Stimulated activated naive B cell treated with anti-CD40 and anti-IgM and Interleukin-4, amounts not matched to agents 10 μg/mL and 1 μg/mL and 100 μg/mL, for 72 hours (primary cell): ENCODE measurements at regions not wholly inside any gene's neighbourhood (a gene's known extent, or its start where the extent isn't known, plus 50 kb on each side); places are given as distances from the start of the nearest gene placed in this dataset.

Source experiments
- ATAC-seq, 2 donors: fragments of 150-1000 bp; cut with Tn5 transposase; replicated peaks; 2 replicates each; pipeline ENCODE4 v1.10.0; 2021; ENCODE audit warnings: moderate library complexity in 1 of 2
- DNase-seq: peaks from one replicate; pipeline ENCODE4 v3.0.0; 2021
- H3K27ac Mint-ChIP-seq: one replicate; pipeline ENCODE4 v1.8.0; 2022; ENCODE audit warnings: mild to moderate bottlenecking, mixed read lengths
- H3K27me3 Mint-ChIP-seq, 2 donors: one replicate each; pipeline ENCODE4 v1.8.0; 2022; ENCODE audit warnings: mixed read lengths in 2 of 2
- H3K36me3 Mint-ChIP-seq, 2 donors: one replicate each; pipeline ENCODE4 v1.8.0; 2022; ENCODE audit warnings: mixed read lengths in 2 of 2, mild to moderate bottlenecking in 1 of 2
- H3K4me1 Mint-ChIP-seq, 2 donors: one replicate each; pipeline ENCODE4 v1.8.0; 2022; ENCODE audit warnings: mixed read lengths in 2 of 2, mild to moderate bottlenecking in 1 of 2
- H3K4me3 Mint-ChIP-seq, 2 donors: one replicate each; pipeline ENCODE4 v1.8.0; 2022; ENCODE audit warnings: mild to moderate bottlenecking in 2 of 2, mixed read lengths in 2 of 2, moderate library complexity in 1 of 2
- H3K9me3 Mint-ChIP-seq, 2 donors: one replicate each; pipeline ENCODE4 v1.8.0; 2022; ENCODE audit warnings: mixed read lengths in 2 of 2, mild to moderate bottlenecking in 1 of 2

GRCh38 chr17:62892870-62893338 lies 73.1 kb upstream of the TANC2 start:
- Mint-ChIP-seq H3K27ac (no peak overlapping the region), H3K4me1 (no peaks in the 10 kb centered on the region), H3K9me3 (peaks cover 2 to 4% of the 10 kb centered on the region in 2 donors), H3K4me3 (no peak overlapping the region), H3K36me3 (no peaks in the 10 kb centered on the region), H3K27me3 (peaks cover 1 to 6% of the 10 kb centered on the region in 2 donors)
- ATAC-seq (peak; percentile 57 to 70), DNase-seq (no peak)

- no peak overlapping the region for H3K27ac Mint-ChIP-seq
- DNase-seq (no peak), ATAC-seq (no peak)
- peaks cover 4 to 6% of the 10 kb centered on the region in 2 donors for H3K9me3 Mint-ChIP-seq
- H3K4me3 Mint-ChIP-seq: no peak overlapping the region
- H3K27me3 Mint-ChIP-seq: peaks cover 0 to 3% of the 10 kb centered on the region in 2 donors
- H3K4me1 Mint-ChIP-seq: no peaks in the 10 kb centered on the region
- no peaks in the 10 kb centered on the region for H3K36me3 Mint-ChIP-seq
Observed at GRCh38 chr17:62892061-62892675, 73.9 kb upstream of the TANC2 start.

GRCh38 chr17:62891659-62892058 lies 74.4 kb upstream of the TANC2 start:
- Mint-ChIP-seq H3K4me1 (no peaks in the 10 kb centered on the region), H3K9me3 (peaks cover 4 to 6% of the 10 kb centered on the region in 2 donors), H3K27me3 (no peaks in the 10 kb centered on the region), H3K36me3 (no peaks in the 10 kb centered on the region), H3K27ac (no peak overlapping the region), H3K4me3 (no peak overlapping the region)
- ATAC-seq: no peak
- DNase-seq: no peak

- Mint-ChIP-seq H3K27ac (no peak overlapping the region), H3K4me1 (no peaks in the 10 kb centered on the region), H3K9me3 (peaks cover 4 to 6% of the 10 kb centered on the region in 2 donors), H3K4me3 (no peak overlapping the region), H3K27me3 (peaks cover 0 to 4% of the 10 kb centered on the region in 2 donors), H3K36me3 (no peaks in the 10 kb centered on the region)
- no peak for ATAC-seq
- no peak for DNase-seq
Observed at GRCh38 chr17:62888765-62889164, 77.3 kb upstream of the TANC2 start.

- no peaks in the 10 kb centered on the region for H3K4me1 Mint-ChIP-seq
- DNase-seq: no peak
- no peak overlapping the region for H3K27ac Mint-ChIP-seq
- peaks cover 4 to 6% of the 10 kb centered on the region in 2 donors for H3K9me3 Mint-ChIP-seq
- H3K4me3 Mint-ChIP-seq: no peak overlapping the region
- peaks cover 0 to 5% of the 10 kb centered on the region in 2 donors for H3K27me3 Mint-ChIP-seq
- no peaks in the 10 kb centered on the region for H3K36me3 Mint-ChIP-seq
- no peak for ATAC-seq
Observed at GRCh38 chr17:62888148-62888547, 77.9 kb upstream of the TANC2 start.

GRCh38 chr17:62887437-62887836 lies 78.6 kb upstream of the TANC2 start:
- peaks cover 4 to 6% of the 10 kb centered on the region in 2 donors for H3K9me3 Mint-ChIP-seq
- H3K27me3 Mint-ChIP-seq: peaks cover 0 to 8% of the 10 kb centered on the region in 2 donors
- no peak overlapping the region for H3K4me3 Mint-ChIP-seq
- H3K27ac Mint-ChIP-seq: no peak overlapping the region
- H3K4me1 Mint-ChIP-seq: no peaks in the 10 kb centered on the region
- DNase-seq (no peak), ATAC-seq (no peak)
- H3K36me3 Mint-ChIP-seq: no peaks in the 10 kb centered on the region

- no peaks in the 10 kb centered on the region for H3K4me1 Mint-ChIP-seq
- H3K36me3 Mint-ChIP-seq: no peaks in the 10 kb centered on the region
- peaks cover 0 to 13% of the 10 kb centered on the region in 2 donors for H3K27me3 Mint-ChIP-seq
- no peak overlapping the region for H3K4me3 Mint-ChIP-seq
- no peak for DNase-seq
- peaks cover 4 to 6% of the 10 kb centered on the region in 2 donors for H3K9me3 Mint-ChIP-seq
- ATAC-seq: no peak
- no peak overlapping the region for H3K27ac Mint-ChIP-seq
Observed at GRCh38 chr17:62884781-62885180, 76.7 kb upstream of the MARCHF10 start.

GRCh38 chr17:62882878-62883277 lies 74.8 kb upstream of the MARCHF10 start:
- H3K4me1 Mint-ChIP-seq: no peaks in the 10 kb centered on the region
- no peak overlapping the region for H3K27ac Mint-ChIP-seq
- no peak overlapping the region for H3K4me3 Mint-ChIP-seq
- peaks cover 0 to 22% of the 10 kb centered on the region in 2 donors for H3K27me3 Mint-ChIP-seq
- DNase-seq (no peak), ATAC-seq (no peak)
- peaks cover 1 to 2% of the 10 kb centered on the region in 2 donors for H3K9me3 Mint-ChIP-seq
- H3K36me3 Mint-ChIP-seq: no peaks in the 10 kb centered on the region

GRCh38 chr17:62882284-62882683 lies 74.2 kb upstream of the MARCHF10 start:
- ATAC-seq (no peak), DNase-seq (no peak)
- Mint-ChIP-seq H3K4me1 (no peaks in the 10 kb centered on the region), H3K36me3 (no peaks in the 10 kb centered on the region), H3K4me3 (no peak overlapping the region), H3K27ac (no peak overlapping the region), H3K9me3 (no peaks in the 10 kb centered on the region), H3K27me3 (peaks cover 0 to 22% of the 10 kb centered on the region in 2 donors)

- Mint-ChIP-seq H3K27me3 (peaks cover 4 to 30% of the 10 kb centered on the region in 2 donors), H3K4me3 (no peak overlapping the region), H3K9me3 (no peaks in the 10 kb centered on the region), H3K27ac (no peak overlapping the region), H3K36me3 (peaks cover 0 to 1% of the 10 kb centered on the region in 2 donors), H3K4me1 (no peaks in the 10 kb centered on the region)
- ATAC-seq: no peak
- no peak for DNase-seq
Observed at GRCh38 chr17:62880120-62880519, 72.0 kb upstream of the MARCHF10 start.

GRCh38 chr17:62876673-62877405 lies 68.7 kb upstream of the MARCHF10 start:
- Mint-ChIP-seq H3K4me3 (no peak overlapping the region), H3K4me1 (no peaks in the 10 kb centered on the region), H3K9me3 (no peaks in the 10 kb centered on the region), H3K27ac (no peak overlapping the region), H3K27me3 (peaks cover 12 to 33% of the 10 kb centered on the region in 2 donors), H3K36me3 (peaks cover 0 to 1% of the 10 kb centered on the region in 2 donors)
- no peak for DNase-seq
- no peak for ATAC-seq

- peaks cover 12 to 31% of the 10 kb centered on the region in 2 donors for H3K27me3 Mint-ChIP-seq
- DNase-seq: no peak
- H3K36me3 Mint-ChIP-seq: peaks cover 0 to 1% of the 10 kb centered on the region in 2 donors
- no peak overlapping the region for H3K27ac Mint-ChIP-seq
- no peaks in the 10 kb centered on the region for H3K4me1 Mint-ChIP-seq
- no peak for ATAC-seq
- no peaks in the 10 kb centered on the region for H3K9me3 Mint-ChIP-seq
- H3K4me3 Mint-ChIP-seq: no peak overlapping the region
Observed at GRCh38 chr17:62876063-62876462, 67.9 kb upstream of the MARCHF10 start.

- H3K27me3 Mint-ChIP-seq: peaks cover 12 to 27% of the 10 kb centered on the region in 2 donors
- ATAC-seq (no peak), DNase-seq (no peak)
- H3K9me3 Mint-ChIP-seq: no peaks in the 10 kb centered on the region
- H3K4me3 Mint-ChIP-seq: no peak overlapping the region
- peaks cover 0 to 1% of the 10 kb centered on the region in 2 donors for H3K36me3 Mint-ChIP-seq
- H3K27ac Mint-ChIP-seq: no peak overlapping the region
- H3K4me1 Mint-ChIP-seq: no peaks in the 10 kb centered on the region
Observed at GRCh38 chr17:62875296-62875695, 67.2 kb upstream of the MARCHF10 start.

- no peak overlapping the region for H3K27ac Mint-ChIP-seq
- H3K27me3 Mint-ChIP-seq: peaks cover 28 to 33% of the 10 kb centered on the region in 2 donors
- ATAC-seq (no peak), DNase-seq (no peak)
- peaks cover 0 to 1% of the 10 kb centered on the region in 2 donors for H3K36me3 Mint-ChIP-seq
- H3K4me1 Mint-ChIP-seq: no peaks in the 10 kb centered on the region
- H3K4me3 Mint-ChIP-seq: no peak overlapping the region
- no peaks in the 10 kb centered on the region for H3K9me3 Mint-ChIP-seq
Observed at GRCh38 chr17:62871291-62871690, 63.2 kb upstream of the MARCHF10 start.

GRCh38 chr17:62870552-62870971 lies 62.4 kb upstream of the MARCHF10 start:
- DNase-seq (no peak), ATAC-seq (no peak)
- Mint-ChIP-seq H3K27ac (no peak overlapping the region), H3K27me3 (peaks cover 28 to 31% of the 10 kb centered on the region in 2 donors), H3K4me1 (no peaks in the 10 kb centered on the region), H3K36me3 (peaks cover 0 to 1% of the 10 kb centered on the region in 2 donors), H3K9me3 (no peaks in the 10 kb centered on the region), H3K4me3 (no peak overlapping the region)
